Posterior cingulate gyrus (tissue), 11 donors: ENCODE measurements at regions not wholly inside any gene's neighbourhood (a gene's known extent, or its start where the extent isn't known, plus 50 kb on each side); places are given as distances from the start of the nearest gene placed in this dataset.
A peak's percentile ranks its signal among the peaks of the same experiment; 100 is the strongest.
"Not testable (repeated sequence)": the region's sequence is repeated elsewhere in the genome, so short reads cannot be mapped to it uniquely, and the experiment has no call there.

Source experiments
- DNase-seq, 10 donors: peaks; one replicate each; pipeline versions ENCODE4 v3.0.0 to v3.0.0-alpha.2; 2020 to 2021; ENCODE audit warnings: mixed read lengths in 3 of 10
- intact Hi-C: fragments of 100-400 bp; cut with DNase I; formaldehyde crosslinking; loops from one replicate; pipeline ENCODE4 v1.15.1; 2023

DNA sequence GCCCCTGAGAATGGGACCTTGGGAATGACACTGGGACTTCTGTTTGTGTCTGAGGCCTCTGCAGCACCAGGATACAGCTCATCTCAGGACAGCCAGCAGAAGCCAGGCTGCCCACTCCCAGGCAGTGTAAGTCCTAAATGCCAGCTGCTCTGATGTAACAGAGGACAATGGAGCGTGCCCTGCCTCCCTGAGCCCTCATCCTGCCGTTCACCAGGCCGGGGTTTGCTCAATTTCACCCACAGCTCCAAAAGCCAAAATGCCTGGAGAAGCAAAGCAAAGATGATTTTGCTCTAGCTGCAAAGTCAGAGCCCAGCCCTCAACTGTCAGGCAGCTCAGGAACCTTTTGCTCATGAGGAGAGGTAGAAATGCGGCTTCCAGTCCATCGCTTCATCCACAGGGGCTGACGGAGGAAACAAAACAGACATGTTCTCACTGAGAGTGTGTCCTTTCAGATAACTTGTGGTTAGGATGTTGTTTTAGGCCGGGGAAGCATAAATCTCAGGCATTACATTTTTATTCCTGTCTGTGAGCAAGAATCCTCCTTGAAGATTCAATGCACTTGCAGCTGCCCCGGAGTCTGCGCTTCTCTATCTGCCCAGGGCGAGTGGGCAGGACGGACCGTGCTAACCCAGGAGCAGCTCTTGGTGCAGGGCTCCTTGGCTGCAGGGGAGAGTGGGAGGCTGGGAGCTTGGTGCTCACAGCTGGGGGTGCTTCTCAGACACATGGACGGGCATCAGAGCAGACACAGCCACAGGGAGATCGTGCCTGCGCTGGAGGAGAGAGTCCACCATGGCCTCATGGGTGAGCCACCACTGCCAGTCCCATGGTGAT is 83.2 kb upstream of the CHST15 start:
- intact Hi-C loops: no loop called here
- DNase-seq: peak in 2 of 10 donors; percentile 72 to 89

- DNase-seq: peak in 2 of 10 donors; percentile 49 to 55
- intact Hi-C loops: no loop called here
Observed at GRCh38 chr10:124175701-124176348, 82.4 kb upstream of the CHST15 start.

DNA sequence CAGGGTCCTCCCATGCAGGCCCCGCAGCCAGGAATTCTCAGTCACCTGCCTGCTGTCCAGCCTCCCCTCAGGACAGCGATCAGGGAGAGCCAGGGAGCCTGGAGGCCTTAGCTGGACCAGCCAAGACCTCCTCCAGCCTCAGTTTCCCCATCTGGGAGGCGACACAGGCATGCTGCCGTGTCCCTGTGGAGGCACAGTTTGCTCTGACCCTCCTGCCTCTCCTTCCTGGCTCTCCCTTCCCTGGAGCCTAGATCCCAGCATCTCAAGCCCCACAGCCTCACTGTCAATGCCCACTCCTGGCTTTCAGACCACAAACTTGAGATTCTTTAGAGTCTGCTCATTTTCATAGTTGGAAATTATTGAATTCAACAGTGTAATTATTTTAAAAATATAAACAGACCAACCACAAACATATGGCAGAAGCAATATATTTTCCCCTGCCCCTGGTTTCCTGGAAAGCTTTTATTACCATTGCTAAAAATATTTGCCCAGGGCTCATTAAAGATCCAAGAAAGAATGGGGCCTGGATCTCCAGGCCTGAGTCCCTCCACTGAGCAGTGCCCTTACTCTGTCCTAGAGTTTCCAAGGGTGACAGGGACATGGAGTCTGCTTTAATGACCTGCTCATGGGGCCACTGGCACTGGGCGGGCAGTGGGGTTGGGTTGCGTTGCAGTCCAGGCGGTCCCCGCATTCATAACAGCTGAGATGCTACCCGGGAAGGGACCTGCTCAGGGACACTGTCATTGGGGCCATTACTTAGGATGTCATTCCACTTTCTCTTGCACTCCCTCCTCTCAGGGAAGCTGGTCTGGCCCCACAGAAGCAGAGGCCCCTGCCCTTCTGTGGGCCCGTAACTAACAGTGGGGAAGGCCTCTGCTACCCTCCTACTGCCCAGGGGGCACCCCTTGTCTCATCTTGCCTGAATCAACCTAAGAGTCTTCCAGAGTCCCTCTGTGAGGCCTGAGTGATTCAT is 81.6 kb upstream of the CHST15 start:
- intact Hi-C loops: no loop called here
- peak in 2 of 10 donors; percentile 28 to 56 for DNase-seq

DNA sequence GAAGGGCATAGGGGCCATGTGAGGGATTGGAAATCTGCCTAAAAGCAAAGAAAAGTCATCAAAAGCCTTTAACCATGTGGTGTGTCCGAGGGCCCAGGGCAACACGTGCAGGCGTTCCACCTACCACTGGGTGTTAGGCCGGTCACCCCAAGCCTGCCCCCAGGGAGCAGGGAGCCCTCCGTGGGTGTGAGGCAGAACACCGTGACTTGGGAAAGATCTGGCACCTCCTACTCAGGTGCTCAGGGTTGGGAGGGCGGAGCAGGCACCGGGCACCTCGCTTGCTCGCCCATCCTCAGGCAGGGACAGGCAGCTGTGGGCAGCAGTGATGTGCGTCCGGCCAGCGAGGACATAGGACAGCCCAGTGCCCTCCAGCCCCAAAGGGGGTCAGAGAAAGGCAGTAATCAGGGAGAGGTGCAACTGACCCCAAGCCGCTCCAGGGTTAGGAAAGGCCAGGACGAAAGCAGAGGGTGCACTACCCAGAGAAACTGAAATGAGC is 80.7 kb upstream of the CHST15 start:
- intact Hi-C loops: no loop called here
- DNase-seq: peak in 2 of 10 donors; percentile 35 to 66

DNA sequence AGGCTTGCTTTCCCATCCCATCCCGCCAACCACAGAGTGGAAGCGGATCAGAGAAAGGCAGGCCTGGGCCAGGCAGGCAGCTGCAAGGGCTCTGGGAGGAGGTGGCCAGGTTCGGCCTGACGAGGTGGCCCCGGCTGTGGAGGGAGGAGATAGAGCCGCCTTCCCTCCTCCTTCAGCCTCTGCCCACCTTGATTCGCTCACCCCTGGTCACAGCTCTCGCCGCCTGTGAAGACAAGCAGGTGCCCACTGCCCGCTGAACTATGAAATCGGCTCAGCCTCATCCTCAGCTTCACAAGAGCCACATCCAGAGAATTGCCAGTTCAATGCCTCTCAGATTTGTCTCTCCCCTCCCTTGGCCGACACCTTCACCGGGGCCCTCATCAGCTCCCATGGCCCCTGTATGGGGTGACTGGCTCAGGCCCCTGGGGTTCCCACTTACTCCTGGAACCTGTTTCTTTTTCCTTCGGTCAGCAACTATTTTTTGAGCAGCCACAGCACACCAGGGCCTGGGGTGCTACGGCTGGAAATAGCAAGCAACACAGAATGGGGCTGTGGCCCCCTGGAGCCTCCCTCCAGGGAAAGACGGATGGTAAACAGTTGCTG is 80.0 kb upstream of the CHST15 start:
- peak in 2 of 10 donors; percentile 52 to 66 for DNase-seq
- intact Hi-C loops: no loop called here

- DNase-seq: peak in 2 of 10 donors; percentile 77 to 82
- intact Hi-C loops: no loop called here
Observed at GRCh38 chr10:124172181-124172916, 79.0 kb upstream of the CHST15 start.

GRCh38 chr10:124171561-124171960 is 78.2 kb upstream of the CHST15 start:
- DNase-seq: peak in 1 of 10 donors; percentile 66
- intact Hi-C loops: no loop called here

DNA sequence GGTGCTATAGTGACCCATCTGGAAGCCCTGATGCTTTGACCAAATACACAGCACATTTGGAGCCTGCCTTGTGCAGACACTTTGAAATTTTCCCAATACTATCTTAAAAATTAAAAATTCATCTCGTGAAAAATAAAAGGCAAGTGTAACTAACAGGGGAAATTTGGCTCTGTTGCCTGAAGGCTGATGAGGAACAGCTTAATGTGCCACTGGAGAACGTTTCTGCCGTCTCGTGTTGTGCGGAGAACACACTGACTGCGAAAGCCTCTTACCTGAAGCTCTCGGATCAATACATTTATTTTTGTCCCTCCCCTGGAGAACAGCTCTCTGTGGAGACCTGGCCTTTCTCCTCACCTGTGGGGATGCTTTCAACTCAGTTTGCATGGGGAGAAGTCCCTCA is 77.2 kb upstream of the CHST15 start:
- DNase-seq: peak in 1 of 10 donors; percentile 66
- intact Hi-C loops: no loop called here

DNA sequence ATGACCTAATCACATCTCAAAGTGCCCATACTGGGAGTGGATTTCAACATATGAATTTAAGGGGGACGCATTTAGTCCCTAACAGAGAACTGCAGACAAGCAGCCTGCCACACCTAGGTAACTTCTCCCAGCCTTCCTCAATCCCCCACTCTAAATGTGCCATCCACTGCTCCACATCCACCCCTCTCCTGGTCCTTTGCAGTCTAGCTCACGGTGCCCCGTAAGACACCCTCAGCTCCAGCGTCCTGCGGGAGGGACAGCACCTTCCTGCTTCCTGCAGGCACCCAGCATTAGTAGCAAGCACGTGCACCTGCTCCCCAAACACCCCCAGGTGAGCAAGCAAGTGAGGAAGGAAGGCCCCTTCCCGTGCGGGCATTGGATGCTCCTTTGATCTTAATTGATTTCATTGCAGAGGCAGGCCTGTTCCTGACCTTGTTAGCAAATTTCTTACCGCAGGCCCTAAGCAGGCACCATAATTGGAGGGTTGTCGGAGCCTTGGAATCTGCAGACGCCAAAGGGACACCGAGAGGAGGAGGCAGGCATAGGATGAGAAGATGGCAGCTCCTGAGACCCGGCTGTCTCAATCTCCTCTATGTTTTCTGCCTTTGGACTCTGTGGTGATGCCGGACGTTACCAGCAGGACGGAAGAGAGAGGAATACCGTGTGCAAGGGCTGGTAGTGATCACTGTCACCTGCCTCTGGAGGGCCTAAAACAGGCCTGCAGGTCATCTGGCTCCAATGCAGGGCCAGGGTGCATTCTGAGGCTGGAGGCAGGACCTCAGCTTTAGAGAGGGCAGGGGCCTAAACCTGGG is 75.8 kb upstream of the CHST15 start:
- peak in 3 of 10 donors; percentile 39 to 53 (median 45) for DNase-seq

GRCh38 chr10:124168581-124168980 is 75.2 kb upstream of the CHST15 start:
- intact Hi-C loops: no loop called here
- DNase-seq: peak in 4 of 10 donors; percentile 7 to 58 (median 45)

More for the DNA sequence above, 75.8 kb upstream of the CHST15 start:
- intact Hi-C loops: no loop called here

DNA sequence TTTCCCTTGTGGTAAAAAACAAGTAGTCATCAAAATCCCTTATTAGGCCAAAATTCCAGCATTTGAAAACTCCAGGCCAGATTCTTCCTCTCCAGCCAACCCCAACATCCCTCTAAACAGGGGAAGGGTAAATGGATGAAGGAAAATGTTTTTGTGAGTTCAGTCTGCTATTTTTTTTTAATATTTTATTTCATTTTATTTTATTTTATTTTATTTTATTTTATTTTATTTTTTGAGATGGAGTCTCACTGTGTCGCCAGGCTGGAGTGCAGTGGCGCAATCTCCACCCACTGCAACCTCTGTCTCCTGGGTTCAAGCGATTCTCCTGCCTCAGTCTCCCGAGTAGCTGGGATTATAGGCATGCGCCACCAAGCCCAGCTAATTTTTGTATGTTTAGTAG is 74.5 kb upstream of the CHST15 start:
- intact Hi-C loops: not testable (repeated sequence)
- DNase-seq: peak in 2 of 10 donors; percentile 30 to 56

DNA sequence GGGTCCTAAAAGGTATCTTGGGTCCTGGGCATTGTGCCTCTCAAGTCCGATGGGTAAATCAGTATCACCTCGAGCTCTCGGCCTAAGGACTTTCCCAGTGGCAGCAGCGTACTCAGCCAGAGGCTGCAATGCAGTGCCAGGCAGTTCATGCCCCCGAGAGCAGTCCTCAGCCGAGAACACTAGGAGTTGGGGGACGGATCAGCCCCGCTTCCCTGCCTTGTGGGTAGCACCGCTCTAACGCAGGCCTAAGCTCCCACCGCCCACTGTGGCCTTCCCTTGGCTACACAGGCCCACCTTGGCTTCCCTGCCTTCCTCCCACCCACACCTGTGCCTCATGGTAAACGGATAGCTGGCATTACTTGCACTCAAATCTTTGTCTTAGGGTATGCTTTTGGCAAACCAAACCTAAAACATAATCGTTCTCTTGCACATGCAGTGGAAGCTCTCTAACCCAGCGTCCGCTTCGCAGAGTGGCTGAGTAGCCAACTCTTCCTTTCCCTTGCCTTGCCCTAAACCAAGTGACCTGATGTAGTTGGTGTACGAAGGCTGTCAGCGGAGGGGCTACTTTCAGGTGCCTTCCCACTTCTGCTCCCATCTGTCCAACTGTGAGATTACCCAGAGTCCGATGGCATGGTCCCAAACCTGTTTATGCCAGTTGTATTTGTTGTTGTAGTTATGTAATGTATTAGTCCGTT is 73.2 kb upstream of the CHST15 start:
- DNase-seq: peak in 4 of 10 donors; percentile 4 to 80 (median 23)
- intact Hi-C loops: no loop called here

DNA sequence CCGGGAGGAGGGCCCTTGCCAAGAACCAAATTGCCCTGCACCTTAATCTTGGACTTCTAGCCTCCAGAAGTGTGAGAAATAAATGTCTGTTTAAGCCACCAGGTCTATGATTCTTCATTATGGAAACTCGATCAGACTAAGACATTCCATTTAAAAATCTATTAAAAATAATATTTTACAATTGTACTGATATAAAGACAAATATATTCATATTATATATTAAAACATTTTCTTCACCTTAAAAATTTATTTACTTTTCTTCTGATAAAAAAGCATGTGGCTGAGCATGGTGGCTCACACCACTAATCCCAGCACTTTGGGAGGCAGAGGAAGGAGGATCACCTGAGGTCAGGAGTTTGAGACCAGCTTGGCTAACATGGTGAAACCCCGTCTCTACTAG is 72.4 kb upstream of the CHST15 start:
- intact Hi-C loops: no loop called here
- no peak for DNase-seq

DNA sequence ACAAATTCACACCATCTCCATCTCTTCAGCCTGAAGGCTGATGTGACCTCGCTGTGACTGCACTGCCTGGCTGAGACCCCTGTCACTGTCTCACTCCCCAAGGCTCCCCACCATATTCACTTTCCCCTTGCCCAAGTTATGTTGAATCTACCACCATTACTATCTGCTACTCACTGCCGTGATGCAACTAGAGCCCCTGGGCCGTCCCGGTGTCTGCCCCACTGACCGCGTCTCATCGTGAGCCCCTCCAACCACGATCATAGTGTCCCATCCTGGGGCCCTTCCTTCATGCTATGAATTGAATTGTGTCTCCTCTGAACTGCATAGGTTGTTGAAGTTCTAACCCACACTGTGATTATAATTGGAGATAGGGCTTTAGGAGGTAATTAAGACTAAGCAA is 71.9 kb upstream of the CHST15 start:
- intact Hi-C loops: no loop called here
- DNase-seq: peak in 1 of 10 donors; percentile 54

DNA sequence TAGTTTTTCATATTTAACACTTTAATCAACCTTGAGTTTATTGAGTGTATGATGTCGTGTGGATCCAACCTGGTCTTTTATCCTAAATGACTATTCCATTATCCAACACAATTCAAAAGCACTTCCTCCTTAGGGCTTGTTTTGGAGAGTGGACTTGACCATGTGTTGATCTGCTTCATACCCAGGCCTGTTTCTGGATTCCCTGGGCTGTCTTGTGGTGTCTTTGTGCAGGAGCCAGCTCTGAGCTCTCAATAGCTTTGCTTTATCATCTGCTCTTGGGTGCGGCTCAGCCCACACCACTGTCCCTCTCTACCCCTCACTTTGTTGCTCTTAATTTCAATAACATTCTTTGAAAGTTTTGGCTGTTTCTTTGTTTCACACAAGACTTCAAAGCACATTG is 70.9 kb upstream of the CHST15 start:
- DNase-seq: peak in 1 of 10 donors; percentile 18
- intact Hi-C loops: no loop called here

DNA sequence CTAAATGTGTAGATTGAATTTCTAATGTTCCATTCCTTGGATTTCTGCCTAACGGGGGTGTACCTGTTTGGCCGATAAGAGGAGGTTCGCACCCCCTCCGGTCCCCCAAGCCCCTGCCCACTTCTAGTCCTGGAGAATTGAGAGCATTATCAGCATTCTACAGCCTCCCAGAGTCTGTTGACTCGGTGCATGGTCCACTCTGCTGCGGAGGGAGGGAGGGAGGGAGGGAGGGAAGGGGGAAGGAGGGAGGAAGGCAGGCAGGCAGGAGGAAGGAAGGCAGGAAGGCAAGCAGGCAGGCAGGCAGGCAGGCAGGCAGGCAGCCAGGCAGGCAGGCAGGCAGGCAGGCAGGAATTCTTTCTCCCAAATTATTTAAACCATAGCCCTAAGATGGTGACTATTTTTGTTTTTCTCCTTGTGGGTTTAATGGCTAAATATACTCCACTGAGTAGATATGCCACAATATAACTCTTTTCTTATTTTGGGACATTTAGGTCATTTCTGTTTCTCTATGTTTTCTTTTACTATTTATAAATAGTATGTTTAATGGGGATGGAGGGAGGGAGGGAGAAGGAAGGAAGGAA is 69.5 kb upstream of the CHST15 start:
- intact Hi-C loops: no loop called here
- DNase-seq: peak in 1 of 10 donors; percentile 41

- intact Hi-C loops: no loop called here
- peak in 2 of 10 donors; percentile 26 to 73 for DNase-seq
Observed at GRCh38 chr10:124162136-124162535, 68.7 kb upstream of the CHST15 start.
